Gastrocnemius medialis (tissue), 4 donors: ENCODE measurements at regions not wholly inside any gene's neighbourhood (a gene's known extent, or its start where the extent isn't known, plus 50 kb on each side); places are given as distances from the start of the nearest gene placed in this dataset.

Source experiments
- CTCF ChIP-seq, 5 experiments: fragments of 450-650 bp in 3 of 5; fragments of 200-600 bp in 2 of 5; sonication (generic) in 2 of 5; IDR thresholded peaks in 4 of 5; conservative IDR thresholded peaks in 1 of 5; 1 replicate in 4 of 5; 2 replicates in 1 of 5; pipeline ENCODE4 v1.5.1; 2016 to 2019; ENCODE audit warnings: antibody characterized with exemption in 5 of 5, mild to moderate bottlenecking in 3 of 5, moderate library complexity in 3 of 5
- POLR2A ChIP-seq, 2 donors: fragments of 450-650 bp; IDR thresholded peaks; one replicate each; pipeline ENCODE4 v1.6.1; 2017; ENCODE audit warnings: antibody characterized with exemption in 2 of 2, mild to moderate bottlenecking in 2 of 2, moderate library complexity in 2 of 2

- TF ChIP-seq CTCF (IDR thresholded peaks at IDR 0.05 in 4 of 5, conservative IDR thresholded peaks at IDR 0.05 in 1 of 5) = no peak
- TF ChIP-seq POLR2A (IDR thresholded peaks at IDR 0.05) = no peak
These were observed 714.9 kb upstream of the ADGRL3 start for GRCh38 chr4:60485276-60485675.
